ENCODE measurements at regions not wholly inside any gene's neighbourhood (a gene's known extent, or its start where the extent isn't known, plus 50 kb on each side); places are given as distances from the start of the nearest gene placed in this dataset.

- TF ChIP-seq CTCF (IDR thresholded peaks at IDR 0.05) (no peak), EP300 (IDR thresholded peaks at IDR 0.05) (no peak), RCOR1 (IDR thresholded peaks at IDR 0.05; ENCODE audit: low read depth, low read length) (no peak), KDM1A (IDR thresholded peaks at IDR 0.05; ENCODE audit: low read depth) (no peak), JUN (IDR thresholded peaks at IDR 0.05) (no peak), REST (IDR thresholded peaks at IDR 0.05) (no peak), FOSL2 (IDR thresholded peaks at IDR 0.05) (no peak), FOSL2 (CRISPR knock-in tag; IDR thresholded peaks at IDR 0.05) (no peak), RAD21 (conservative IDR thresholded peaks at IDR 0.05 in 1 of 2, IDR thresholded peaks at IDR 0.05 in 1 of 2) (no peak), ATOH8 (CRISPR knock-in tag; IDR thresholded peaks at IDR 0.05; ENCODE audit: low read depth) (no peak), POLR2A (IDR thresholded peaks at IDR 0.05; ENCODE audit: low read length) (no peak), BHLHE40 (IDR thresholded peaks at IDR 0.05; ENCODE audit: low read depth, low read length) (no peak)
These were observed 714.4 kb upstream of the MARCKS start for GRCh38 chr6:113142671-113143174.

All from A549 (cell line).